MCF 10A (cell line): ENCODE measurements at regions not wholly inside any gene's neighbourhood (a gene's known extent, or its start where the extent isn't known, plus 50 kb on each side); places are given as distances from the start of the nearest gene placed in this dataset.
"Not testable (repeated sequence)": the region's sequence is repeated elsewhere in the genome, so short reads cannot be mapped to it uniquely, and the experiment has no call there.

Source experiments
- BruUV-seq: library from RNA; stranded (reverse); fragments of 400-500 nt; replicated peaks from 2 replicates; lab custom pipeline; 2021; lab: Mats Ljungman, UMichigan
- CTCF ChIA-PET: fragments of 300-600 bp; sonication (Branson Sonifier 250); formaldehyde crosslinking; extraction: SDS; loops from one replicate; lab custom pipeline; 2021; ENCODE audit warnings: antibody characterized with exemption, inconsistent platforms; lab: Yijun Ruan, JAX
- POLR2A ChIA-PET: fragments of 300-600, 350-650 bp; sonication (Branson Sonifier 250); formaldehyde crosslinking; extraction: SDS; loops from one replicate; lab custom pipeline; 2020; ENCODE audit warnings: antibody characterized with exemption, inconsistent platforms; lab: Yijun Ruan, JAX
- DNase-seq: peaks from one replicate; pipeline ENCODE4 v3.0.0-alpha.2; 2018; ENCODE audit not compliant: unreplicated experiment
- H3K27ac Mint-ChIP-seq: one replicate; pipeline ENCODE4 v1.8.0; 2022; ENCODE audit warnings: mild to moderate bottlenecking, low read depth, mixed read lengths; ENCODE audit not compliant: unreplicated experiment
- H3K27me3 Mint-ChIP-seq: one replicate; pipeline ENCODE4 v1.8.0; 2022; ENCODE audit warnings: mixed read lengths; ENCODE audit not compliant: insufficient read depth, unreplicated experiment
- H3K36me3 Mint-ChIP-seq: one replicate; pipeline ENCODE4 v1.8.0; 2022; ENCODE audit warnings: mild to moderate bottlenecking, moderate library complexity, mixed read lengths; ENCODE audit not compliant: insufficient read depth, unreplicated experiment
- H3K4me1 Mint-ChIP-seq: one replicate; pipeline ENCODE4 v1.8.0; 2022; ENCODE audit warnings: mixed read lengths; ENCODE audit not compliant: insufficient read depth, unreplicated experiment
- H3K4me3 Mint-ChIP-seq: one replicate; pipeline ENCODE4 v1.8.0; 2022; ENCODE audit warnings: mild to moderate bottlenecking, moderate library complexity, mixed read lengths; ENCODE audit not compliant: unreplicated experiment
- H3K9me3 Mint-ChIP-seq: one replicate; pipeline ENCODE4 v1.8.0; 2022; ENCODE audit warnings: mixed read lengths; ENCODE audit not compliant: unreplicated experiment
- intact Hi-C: fragments of 100-400 bp; cut with micrococcal nuclease; formaldehyde crosslinking; loops from 2 replicates; pipeline ENCODE4 v1.14.1; 2022
- TF ChIP-seq, protein P1 (sequence below): fragments of 200-600 bp; IDR thresholded peaks from one replicate; pipeline ENCODE4 v1.8.0; 2022; ENCODE audit warnings: antibody characterized with exemption, mild to moderate bottlenecking; ENCODE audit not compliant: unreplicated experiment

DNA sequence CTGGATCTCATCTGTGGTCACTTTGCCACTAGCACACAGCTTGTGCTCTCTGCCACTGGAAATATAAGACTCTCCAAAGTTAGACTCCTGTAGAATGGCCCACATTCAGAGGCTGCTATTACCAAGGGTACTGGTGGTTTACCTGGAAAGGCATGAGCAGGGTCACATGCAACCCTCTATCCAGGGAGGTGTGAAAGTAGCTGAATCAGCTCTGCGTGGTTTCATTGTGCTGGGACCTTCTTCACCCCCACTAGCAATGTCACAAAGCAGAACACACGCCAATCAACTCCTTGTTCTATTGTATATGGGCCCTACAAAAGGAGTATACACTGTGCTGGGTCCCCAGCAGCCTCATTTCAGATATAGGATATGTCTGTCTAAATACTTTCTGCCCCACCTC lies 353.6 kb upstream of the AUTS2 start:
- intact Hi-C loops, result no loop called here
- DNase-seq, result no peak
- Mint-ChIP-seq H3K4me1 (no peaks in the 10 kb centered on the region), H3K9me3 (peaks cover 22% of the 10 kb centered on the region), H3K4me3 (no peak overlapping the region), H3K27ac (no peak overlapping the region), H3K36me3 (peaks cover 6% of the 10 kb centered on the region), H3K27me3 (no peaks in the 10 kb centered on the region)
- BruUV-seq, result no TSS peak
- TF ChIP-seq, protein P1, sequence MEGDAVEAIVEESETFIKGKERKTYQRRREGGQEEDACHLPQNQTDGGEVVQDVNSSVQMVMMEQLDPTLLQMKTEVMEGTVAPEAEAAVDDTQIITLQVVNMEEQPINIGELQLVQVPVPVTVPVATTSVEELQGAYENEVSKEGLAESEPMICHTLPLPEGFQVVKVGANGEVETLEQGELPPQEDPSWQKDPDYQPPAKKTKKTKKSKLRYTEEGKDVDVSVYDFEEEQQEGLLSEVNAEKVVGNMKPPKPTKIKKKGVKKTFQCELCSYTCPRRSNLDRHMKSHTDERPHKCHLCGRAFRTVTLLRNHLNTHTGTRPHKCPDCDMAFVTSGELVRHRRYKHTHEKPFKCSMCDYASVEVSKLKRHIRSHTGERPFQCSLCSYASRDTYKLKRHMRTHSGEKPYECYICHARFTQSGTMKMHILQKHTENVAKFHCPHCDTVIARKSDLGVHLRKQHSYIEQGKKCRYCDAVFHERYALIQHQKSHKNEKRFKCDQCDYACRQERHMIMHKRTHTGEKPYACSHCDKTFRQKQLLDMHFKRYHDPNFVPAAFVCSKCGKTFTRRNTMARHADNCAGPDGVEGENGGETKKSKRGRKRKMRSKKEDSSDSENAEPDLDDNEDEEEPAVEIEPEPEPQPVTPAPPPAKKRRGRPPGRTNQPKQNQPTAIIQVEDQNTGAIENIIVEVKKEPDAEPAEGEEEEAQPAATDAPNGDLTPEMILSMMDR, result no peak
- ChIA-PET CTCF (interaction anchor here (0.6 kb wide), 1 partner anchor 1364 kb away, joined by 4 read pairs; no protein-coding TSS in a partner anchor), POLR2A (no interaction called here)

DNA sequence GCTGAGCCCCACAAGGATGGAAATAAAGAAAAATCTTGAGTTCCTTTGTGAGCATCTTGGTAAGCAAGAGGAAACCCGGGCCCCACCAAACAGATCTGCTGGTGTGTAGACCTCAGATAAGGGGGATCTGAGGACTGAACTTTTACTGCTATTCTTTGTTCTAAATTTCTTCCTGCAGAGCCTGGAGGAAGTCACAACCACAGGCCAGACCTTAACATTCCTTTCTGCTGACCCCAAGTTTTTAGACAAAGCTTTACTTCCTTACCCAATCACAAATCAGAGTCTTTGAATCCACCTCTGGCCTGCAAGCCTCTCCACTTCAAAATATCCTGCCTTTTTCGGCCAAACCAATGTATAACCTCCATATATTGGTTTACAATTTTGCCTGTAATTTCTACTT lies 352.6 kb upstream of the AUTS2 start:
- TF ChIP-seq, protein P1, result no peak
- CTCF ChIA-PET, result no interaction called here
- Mint-ChIP-seq H3K27ac (no peak overlapping the region), H3K9me3 (peaks cover 29% of the 10 kb centered on the region), H3K27me3 (no peaks in the 10 kb centered on the region), H3K36me3 (peaks cover 6% of the 10 kb centered on the region), H3K4me1 (no peaks in the 10 kb centered on the region), H3K4me3 (no peak overlapping the region)
- DNase-seq, result no peak
- intact Hi-C loops, result no loop called here
- no TSS peak for BruUV-seq
- POLR2A ChIA-PET, result no interaction called here

DNA sequence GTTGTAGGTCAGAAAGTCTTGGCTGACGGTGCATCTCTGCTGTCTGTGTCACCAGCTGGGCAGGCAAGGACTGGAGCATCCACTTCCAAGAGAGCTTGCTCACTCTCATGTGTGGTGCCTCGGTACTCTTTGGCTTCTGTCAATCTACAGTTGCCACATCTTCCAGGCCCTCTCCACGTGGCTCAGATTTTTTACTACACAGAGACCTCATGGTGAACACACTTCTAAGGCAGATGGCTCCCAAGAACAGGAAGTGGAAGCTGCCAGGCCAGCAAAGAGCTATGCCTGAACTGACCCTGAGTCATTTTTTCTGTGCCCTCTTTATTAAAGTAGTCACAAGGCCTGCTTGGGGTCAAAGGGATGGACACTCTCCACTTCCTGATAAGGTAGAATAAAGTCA lies 351.5 kb upstream of the AUTS2 start:
- H3K4me3 Mint-ChIP-seq, result no peak overlapping the region
- CTCF ChIA-PET, result no interaction called here
- no TSS peak for BruUV-seq
- intact Hi-C loops, result no loop called here
- peaks cover 6% of the 10 kb centered on the region for H3K36me3 Mint-ChIP-seq
- TF ChIP-seq, protein P1, result no peak
- H3K9me3 Mint-ChIP-seq, result peaks cover 36% of the 10 kb centered on the region
- no peaks in the 10 kb centered on the region for H3K4me1 Mint-ChIP-seq
- H3K27me3 Mint-ChIP-seq, result no peaks in the 10 kb centered on the region
- DNase-seq, result no peak
- H3K27ac Mint-ChIP-seq, result no peak overlapping the region
- POLR2A ChIA-PET, result no interaction called here

DNA sequence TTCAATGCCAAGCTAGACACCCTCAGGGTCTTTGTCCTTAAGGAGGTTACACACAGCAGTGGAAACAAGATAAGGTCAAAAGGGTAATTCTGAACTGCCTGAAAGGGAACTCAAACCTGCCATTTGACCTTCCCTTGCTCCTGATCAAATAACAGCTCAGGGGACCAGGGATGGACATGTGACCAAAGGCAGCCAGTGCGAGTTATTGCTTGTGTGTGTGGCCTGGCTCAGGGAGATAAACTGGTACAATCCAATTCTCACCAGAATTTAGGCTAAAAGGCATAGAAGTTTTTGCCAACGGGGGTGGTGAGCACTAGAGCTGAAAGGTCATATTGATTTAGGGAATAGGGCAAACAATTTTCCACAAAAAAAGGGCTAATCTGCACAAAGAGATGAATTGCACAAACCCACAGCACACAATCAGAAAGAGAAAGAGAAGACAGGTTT lies 349.9 kb upstream of the AUTS2 start:
- DNase-seq, H3K4me3 Mint-ChIP-seq, H3K4me1 Mint-ChIP-seq, intact Hi-C loops, H3K36me3 Mint-ChIP-seq, BruUV-seq, H3K27me3 Mint-ChIP-seq, H3K27ac Mint-ChIP-seq: not testable (repeated sequence)
- ChIA-PET POLR2A (interaction anchor here (0.6 kb wide), 1 partner anchor 1761 kb away, joined by 3 read pairs; no protein-coding TSS in a partner anchor), CTCF (interaction anchor here (0.6 kb wide), 1 partner anchor 1438 kb away, joined by 3 read pairs; no protein-coding TSS in a partner anchor)
- peaks cover 32% of the 10 kb centered on the region for H3K9me3 Mint-ChIP-seq
